Skeletal muscle tissue (tissue), 3 donors: ENCODE measurements at regions not wholly inside any gene's neighbourhood (a gene's known extent, or its start where the extent isn't known, plus 50 kb on each side); places are given as distances from the start of the nearest gene placed in this dataset.
"Not testable (repeated sequence)": the region's sequence is repeated elsewhere in the genome, so short reads cannot be mapped to it uniquely, and the experiment has no call there.

Experiments
- H3K27ac ChIP-seq: one replicate; pipeline ENCODE4 v1.7.0; 2013; ENCODE audit warnings: mild to moderate bottlenecking, low read depth, low read length, inconsistent platforms
- H3K27me3 ChIP-seq, 3 donors: one replicate each; pipeline ENCODE4 v1.7.0; 2013; ENCODE audit warnings: low read length in 3 of 3; ENCODE audit not compliant: control insufficient read depth in 3 of 3, insufficient read depth in 3 of 3
- H3K36me3 ChIP-seq, 3 donors: one replicate each; pipeline ENCODE4 v1.7.0; 2013; ENCODE audit warnings: low read length in 3 of 3; ENCODE audit not compliant: control insufficient read depth in 3 of 3, insufficient read depth in 3 of 3
- H3K4me1 ChIP-seq, 3 donors: one replicate each; pipeline ENCODE4 v1.7.0; 2013; ENCODE audit warnings: low read length in 3 of 3, mild to moderate bottlenecking in 3 of 3; ENCODE audit not compliant: control insufficient read depth in 3 of 3, insufficient read depth in 3 of 3
- H3K4me3 ChIP-seq, 3 donors: one replicate each; pipeline ENCODE4 v1.7.0; 2013; ENCODE audit warnings: low read length in 3 of 3
- H3K9ac ChIP-seq, 3 donors: one replicate each; pipeline ENCODE4 v1.7.0; 2013; ENCODE audit warnings: low read length in 3 of 3, mild to moderate bottlenecking in 3 of 3, moderate library complexity in 2 of 3, low read depth in 1 of 3
- H3K9me3 ChIP-seq, 3 donors: one replicate each; pipeline ENCODE4 v1.7.0; 2013; ENCODE audit warnings: low read length in 3 of 3; ENCODE audit not compliant: control insufficient read depth in 3 of 3
- donor health status: Osteomylitis.

DNA sequence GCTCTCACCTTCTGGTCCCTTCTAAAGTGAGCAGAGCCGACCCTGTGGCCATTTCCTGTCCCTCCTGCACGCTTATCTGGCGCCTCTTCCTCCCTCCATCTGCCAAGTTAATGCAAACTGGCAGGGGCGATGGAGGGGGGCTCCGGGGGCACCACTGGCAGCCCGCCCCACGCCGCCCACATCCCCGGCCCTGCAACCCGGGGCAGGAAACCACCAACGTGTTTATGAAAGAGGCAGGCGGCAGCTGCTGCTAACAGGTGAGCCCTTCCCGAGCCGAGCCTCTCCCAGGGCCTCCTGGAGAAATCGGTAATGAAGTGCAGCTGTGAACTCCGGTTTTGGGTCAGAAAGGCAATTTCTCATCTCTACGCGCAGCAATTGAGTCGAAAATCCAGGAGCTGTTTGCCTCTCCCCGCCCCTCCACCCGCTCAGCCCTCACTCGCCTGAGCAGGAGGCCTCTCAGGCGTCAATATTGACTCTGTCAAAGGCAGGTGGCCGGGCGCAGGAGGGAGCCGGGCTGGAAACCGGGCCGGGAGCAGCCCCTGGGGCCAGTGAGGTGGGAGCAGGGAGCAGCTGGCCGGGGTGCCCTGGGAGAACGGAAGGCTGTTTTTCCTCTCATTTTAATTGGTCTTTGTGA lies 164.4 kb upstream of the GSE1 start:
- Histone ChIP-seq H3K9me3 (no peaks in the 10 kb centered on the region), H3K36me3 (no peaks in the 10 kb centered on the region), H3K4me1 (peaks cover 23 to 39% (median 28%) of the 10 kb centered on the region in 3 donors), H3K9ac (peak overlapping the region in 1 of 3 donors; percentile 45), H3K27ac (peak overlapping the region; percentile 52), H3K27me3 (no peaks in the 10 kb centered on the region), H3K4me3 (no peak overlapping the region)

DNA sequence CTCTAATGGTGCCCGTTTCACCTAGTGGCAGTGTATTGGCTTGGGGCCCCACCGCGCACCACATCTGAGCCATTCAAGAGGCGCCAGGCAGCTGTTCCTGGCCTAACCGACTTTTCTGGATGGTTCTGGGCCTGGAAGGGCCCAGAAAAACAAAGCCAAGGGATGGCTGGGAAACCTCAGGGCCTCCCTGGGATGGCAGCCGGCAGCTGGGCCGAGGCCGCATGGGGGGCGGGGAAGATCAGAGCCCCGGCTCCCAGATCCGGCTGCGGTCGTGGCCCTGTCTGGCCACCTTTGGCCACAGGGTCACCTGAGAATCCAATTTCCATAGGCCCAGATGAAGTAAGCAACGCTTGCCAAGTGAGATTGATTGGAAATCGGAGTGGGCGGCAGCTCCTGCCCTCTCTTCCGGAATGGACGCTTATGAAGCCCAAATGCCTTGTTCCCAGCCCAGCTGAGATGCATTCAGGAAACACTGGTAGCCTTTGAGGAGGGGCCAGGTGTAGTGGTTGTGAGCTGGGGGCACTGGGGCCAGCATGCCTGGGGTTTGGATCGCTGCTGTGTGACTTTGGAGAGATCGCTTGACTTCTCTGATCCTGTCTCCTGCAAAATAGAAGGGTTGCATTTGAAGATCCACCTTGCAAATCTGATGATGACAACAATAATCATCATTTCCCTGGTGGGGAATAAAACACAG lies 163.8 kb upstream of the GSE1 start:
- Histone ChIP-seq H3K27ac (peak overlapping the region; percentile 52), H3K36me3 (no peaks in the 10 kb centered on the region), H3K9ac (peak overlapping the region in 2 of 3 donors; percentile 45 to 57), H3K4me3 (no peak overlapping the region), H3K9me3 (no peaks in the 10 kb centered on the region), H3K27me3 (no peaks in the 10 kb centered on the region), H3K4me1 (peaks cover 23 to 39% (median 28%) of the 10 kb centered on the region in 3 donors)

DNA sequence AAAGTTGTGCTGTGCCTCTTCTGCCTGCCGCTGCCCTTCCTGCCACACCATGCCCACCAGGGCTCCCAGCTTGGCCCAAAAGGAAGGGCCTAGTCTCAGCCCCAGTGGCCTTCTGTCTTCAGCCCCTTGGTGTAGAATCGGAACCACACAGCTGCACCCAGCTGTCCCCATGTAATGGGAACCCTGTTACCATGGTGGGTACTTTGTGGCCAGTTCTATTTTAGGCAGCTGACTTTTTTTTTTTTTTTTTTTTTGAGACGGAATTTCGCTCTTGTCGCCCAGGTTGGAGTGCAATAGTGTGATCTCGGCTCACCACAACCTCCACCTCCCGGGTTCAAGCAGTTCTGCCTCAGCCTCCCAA lies 163.3 kb upstream of the GSE1 start:
- Histone ChIP-seq H3K27me3 (no peaks in the 10 kb centered on the region), H3K9me3 (no peaks in the 10 kb centered on the region), H3K4me1 (peaks cover 23 to 39% (median 28%) of the 10 kb centered on the region in 3 donors), H3K27ac (peak overlapping the region; percentile 52), H3K36me3 (no peaks in the 10 kb centered on the region), H3K9ac (no peak overlapping the region), H3K4me3 (no peak overlapping the region)

DNA sequence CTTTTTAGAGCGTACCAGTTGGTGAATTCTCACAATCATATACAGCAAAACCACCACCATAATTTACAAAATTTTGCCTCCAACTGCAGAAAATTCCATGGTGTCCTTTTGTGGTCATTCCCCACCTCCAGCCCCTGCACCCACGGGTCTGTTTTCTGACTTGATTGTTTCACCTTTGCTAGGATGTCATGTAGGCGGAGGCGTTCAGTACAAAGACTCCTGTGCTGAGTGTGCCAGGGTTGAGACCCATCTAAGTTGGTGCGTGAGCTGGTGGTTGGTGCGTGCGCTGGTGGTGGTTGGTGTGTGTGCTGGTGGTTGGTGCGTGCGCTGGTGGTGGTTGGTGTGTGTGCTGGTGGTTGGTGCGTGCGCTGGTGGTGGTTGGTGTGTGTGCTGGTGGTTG lies 162.0 kb upstream of the GSE1 start:
- H3K9ac ChIP-seq, H3K27me3 ChIP-seq, H3K9me3 ChIP-seq, H3K27ac ChIP-seq, H3K4me3 ChIP-seq, H3K36me3 ChIP-seq: not testable (repeated sequence)
- H3K4me1 ChIP-seq: peaks cover 23 to 39% (median 28%) of the 10 kb centered on the region in 3 donors

DNA sequence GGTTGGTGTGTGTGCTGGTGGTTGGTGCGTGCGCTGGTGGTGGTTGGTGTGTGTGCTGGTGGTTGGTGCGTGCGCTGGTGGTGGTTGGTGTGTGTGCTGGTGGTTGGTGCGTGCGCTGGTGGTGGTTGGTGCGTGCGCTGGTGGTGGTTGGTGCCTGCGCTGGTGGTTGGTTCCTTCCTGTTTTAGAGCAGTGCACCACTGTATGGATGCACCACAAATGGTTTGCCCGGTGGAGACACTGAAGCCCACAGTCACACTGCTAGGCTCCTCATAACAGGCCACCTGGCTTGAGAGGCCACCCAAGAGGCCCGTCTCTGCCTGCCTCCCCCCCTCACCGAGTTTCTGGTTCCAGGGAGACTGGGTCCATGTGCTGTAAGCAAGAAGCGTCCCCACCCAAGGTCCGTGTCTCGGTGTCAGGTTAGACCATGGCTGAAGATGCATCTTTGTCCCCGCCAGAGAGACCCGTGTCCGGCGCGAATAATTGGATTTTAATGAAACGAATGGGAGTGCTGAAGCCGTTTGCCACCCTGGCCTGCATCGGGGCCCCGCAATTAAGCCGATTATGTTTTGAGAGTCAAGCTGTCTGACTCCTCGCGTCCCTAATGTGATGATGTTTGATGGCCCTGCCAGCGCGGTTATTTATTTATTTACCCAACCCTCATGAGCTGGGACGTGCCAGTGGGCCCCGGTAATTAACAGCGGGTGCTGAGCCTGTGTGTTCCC lies 161.3 kb upstream of the GSE1 start:
- Histone ChIP-seq H3K27me3 (no peaks in the 10 kb centered on the region), H3K36me3 (no peaks in the 10 kb centered on the region), H3K4me1 (peaks cover 23 to 33% (median 26%) of the 10 kb centered on the region in 3 donors), H3K9me3 (no peaks in the 10 kb centered on the region), H3K4me3 (no peak overlapping the region), H3K9ac (no peak overlapping the region), H3K27ac (no peak overlapping the region)

DNA sequence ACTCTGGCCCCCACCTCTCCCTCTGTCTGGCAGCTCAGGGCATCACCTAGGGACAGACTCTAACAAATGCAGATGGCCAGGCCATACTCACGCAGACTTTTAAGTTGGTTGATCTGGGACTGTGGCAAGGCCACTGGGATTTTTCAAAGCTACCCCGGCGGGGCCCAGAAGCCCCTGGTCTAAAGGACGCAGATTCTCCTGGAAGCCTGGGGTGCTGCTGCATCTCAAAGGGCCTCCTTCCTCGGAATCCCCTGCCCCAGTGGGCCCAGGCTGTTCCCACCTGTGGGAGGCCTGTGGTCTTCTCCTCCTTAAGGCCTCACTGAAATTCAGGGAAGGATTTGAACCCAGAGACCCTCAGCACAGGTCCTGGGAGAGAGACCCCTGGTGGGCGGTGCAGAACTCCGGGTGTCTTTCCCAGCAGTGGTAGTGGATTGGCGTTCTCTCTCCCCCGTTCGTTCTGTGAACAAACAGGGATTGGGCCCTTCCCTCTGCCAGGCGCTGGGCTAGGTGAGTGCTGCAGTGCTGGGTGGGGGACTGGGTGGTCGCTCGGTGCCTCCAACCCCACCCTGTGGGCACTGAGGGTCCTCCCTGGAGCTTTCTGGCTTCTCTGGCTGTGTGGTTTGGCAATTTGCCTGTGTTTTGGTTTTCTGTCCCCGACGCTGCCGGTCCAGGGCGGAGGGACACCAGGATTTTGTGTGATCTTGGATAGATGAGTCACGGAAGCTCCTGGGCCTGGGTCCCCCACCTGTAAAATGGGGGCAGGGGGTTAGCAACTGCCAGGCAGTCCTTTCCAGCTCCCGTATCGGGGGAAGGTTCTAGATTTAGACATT lies 160.5 kb upstream of the GSE1 start:
- H3K9me3 ChIP-seq: no peaks in the 10 kb centered on the region
- no peak overlapping the region for H3K4me3 ChIP-seq
- peaks cover 21 to 25% (median 24%) of the 10 kb centered on the region in 3 donors for H3K4me1 ChIP-seq
- no peaks in the 10 kb centered on the region for H3K27me3 ChIP-seq
- H3K27ac ChIP-seq: no peak overlapping the region
- peak overlapping the region in 1 of 3 donors; percentile 16 for H3K9ac ChIP-seq
- no peaks in the 10 kb centered on the region for H3K36me3 ChIP-seq

DNA sequence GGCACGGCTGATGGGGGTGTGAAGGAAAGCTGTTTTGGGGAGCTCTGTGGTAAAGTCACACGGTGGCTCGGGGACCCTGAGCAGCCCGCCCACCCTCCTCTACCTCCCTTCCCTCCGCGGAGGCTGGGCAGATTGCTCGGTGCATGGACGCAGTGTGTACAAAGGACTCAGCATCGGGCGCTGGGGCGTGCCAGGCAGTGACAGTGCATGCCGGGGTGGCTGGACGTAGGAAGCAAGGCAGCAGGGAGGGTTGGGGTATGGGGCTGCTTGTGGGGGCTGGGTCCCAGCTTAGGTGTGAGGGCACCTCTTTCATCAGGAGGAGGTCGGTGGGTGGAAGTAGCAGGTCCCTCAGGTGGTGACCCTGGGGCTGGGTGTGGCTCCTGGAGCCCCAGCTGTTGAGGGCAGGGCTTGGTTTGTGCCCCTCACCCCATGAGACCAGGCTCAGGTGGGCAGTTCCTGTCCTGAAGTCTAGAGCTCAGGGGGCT lies 159.9 kb upstream of the GSE1 start:
- Histone ChIP-seq H3K36me3 (no peaks in the 10 kb centered on the region), H3K9ac (no peak overlapping the region), H3K27me3 (no peaks in the 10 kb centered on the region), H3K27ac (no peak overlapping the region), H3K4me3 (no peak overlapping the region), H3K9me3 (no peaks in the 10 kb centered on the region), H3K4me1 (peaks cover 14 to 19% (median 17%) of the 10 kb centered on the region in 3 donors)

DNA sequence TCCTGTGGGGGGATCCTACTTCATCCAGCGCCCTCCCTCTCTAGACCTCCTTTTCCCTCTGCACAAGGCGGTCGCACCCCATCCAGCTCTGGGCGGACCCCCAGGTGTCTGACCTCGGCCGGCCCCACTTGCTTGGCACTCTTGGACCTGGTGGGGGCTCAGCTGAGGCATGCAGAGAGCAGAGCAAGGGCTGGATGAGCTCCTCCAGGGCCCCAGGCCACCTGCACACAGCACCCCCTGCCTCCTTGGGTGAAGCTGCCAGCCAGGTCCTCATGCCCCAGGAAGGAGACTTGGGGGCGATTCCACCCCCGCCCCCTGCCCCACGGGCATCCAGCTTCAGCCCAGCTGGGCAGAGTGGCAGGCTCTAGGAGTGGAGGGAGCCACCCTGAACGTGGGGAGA lies 159.4 kb upstream of the GSE1 start:
- peaks cover 10 to 18% (median 15%) of the 10 kb centered on the region in 3 donors for H3K4me1 ChIP-seq
- H3K9me3 ChIP-seq: no peaks in the 10 kb centered on the region
- no peak overlapping the region for H3K4me3 ChIP-seq
- H3K27me3 ChIP-seq: no peaks in the 10 kb centered on the region
- H3K27ac ChIP-seq: no peak overlapping the region
- no peaks in the 10 kb centered on the region for H3K36me3 ChIP-seq
- no peak overlapping the region for H3K9ac ChIP-seq

DNA sequence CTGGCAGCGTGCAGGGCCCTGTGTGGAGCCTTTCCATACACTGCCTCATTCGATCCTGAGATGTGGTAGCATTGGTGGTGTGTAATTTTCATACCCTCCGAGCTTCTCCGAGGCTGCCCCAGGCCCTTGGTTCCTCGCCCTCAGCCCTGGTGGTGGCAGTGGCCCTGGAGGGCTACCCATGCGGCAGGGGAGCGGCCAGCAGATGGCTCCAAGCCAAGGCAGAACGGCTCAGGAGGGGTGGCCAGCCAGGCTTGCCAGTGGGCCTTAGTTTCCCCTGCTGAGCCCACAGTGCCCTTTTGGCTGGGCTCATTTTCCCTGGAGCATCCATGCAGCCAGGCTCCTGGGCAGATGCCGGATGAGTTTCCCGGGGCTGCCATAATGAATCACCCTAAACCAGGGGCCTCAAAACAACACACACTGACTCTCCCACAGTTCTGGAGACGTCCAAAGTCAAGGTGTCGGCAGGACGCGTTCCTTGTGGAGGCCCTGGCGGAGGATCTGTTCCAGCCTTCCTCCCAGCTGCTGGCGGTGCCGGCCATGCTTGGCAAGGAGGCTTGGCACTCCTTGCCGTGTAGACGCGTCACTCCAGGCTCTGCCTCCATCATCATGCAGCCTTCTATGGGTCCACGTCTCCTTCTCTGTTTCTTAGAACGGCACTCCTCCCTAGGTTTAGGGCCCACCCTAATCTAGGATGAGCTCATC lies 158.8 kb upstream of the GSE1 start:
- Histone ChIP-seq H3K9ac (no peak overlapping the region), H3K27me3 (no peaks in the 10 kb centered on the region), H3K4me3 (no peak overlapping the region), H3K27ac (no peak overlapping the region), H3K36me3 (no peaks in the 10 kb centered on the region), H3K9me3 (no peaks in the 10 kb centered on the region), H3K4me1 (peaks cover 5 to 18% (median 14%) of the 10 kb centered on the region in 3 donors)
